ENCODE measurements at regions not wholly inside any gene's neighbourhood (a gene's known extent, or its start where the extent isn't known, plus 50 kb on each side); places are given as distances from the start of the nearest gene placed in this dataset.

DNA sequence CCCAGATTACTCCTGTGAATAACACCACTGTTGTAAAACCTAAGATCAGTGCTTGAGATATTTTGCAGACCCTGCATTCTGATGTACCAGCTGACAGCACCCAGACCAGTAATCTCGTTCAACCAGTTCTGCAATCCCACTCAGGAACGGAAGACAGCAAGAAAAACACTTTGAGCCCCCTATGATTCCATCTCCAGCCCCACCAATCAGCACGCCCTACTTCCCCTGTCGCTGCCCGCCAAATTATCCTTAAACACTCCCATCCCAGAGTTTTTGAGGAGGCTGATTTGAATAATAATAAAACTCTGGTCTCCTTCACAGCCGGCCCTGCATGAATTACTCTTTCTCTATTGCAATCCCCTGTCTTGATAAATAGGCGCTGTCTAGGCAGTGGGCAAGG lies 173.9 kb upstream of the CDH2 start:
- Mint-ChIP-seq H3K4me3 (no peak overlapping the region), H3K27me3 (no peaks in the 10 kb centered on the region), H3K9me3 (peaks cover 10% of the 10 kb centered on the region), H3K4me1 (no peaks in the 10 kb centered on the region), H3K36me3 (ENCODE audit: low read depth) (no peaks in the 10 kb centered on the region), H3K27ac (no peak overlapping the region)
- ChIA-PET POLR2A (no interaction called here), CTCF (no interaction called here)
- DNase-seq = no peak

GRCh38 chr18:28342231-28342630 lies 165.3 kb upstream of the CDH2 start:
- DNase-seq = no peak
- CTCF ChIA-PET = no interaction called here
- H3K4me3 Mint-ChIP-seq = no peak overlapping the region
- POLR2A ChIA-PET = no interaction called here
- H3K4me1 Mint-ChIP-seq = no peaks in the 10 kb centered on the region
- no peak overlapping the region for H3K27ac Mint-ChIP-seq
- H3K9me3 Mint-ChIP-seq = peaks cover 22% of the 10 kb centered on the region
- H3K27me3 Mint-ChIP-seq = no peaks in the 10 kb centered on the region
- H3K36me3 Mint-ChIP-seq (ENCODE audit: low read depth) = no peaks in the 10 kb centered on the region

GRCh38 chr18:28338316-28338715 lies 161.4 kb upstream of the CDH2 start:
- POLR2A ChIA-PET = no interaction called here
- no peaks in the 10 kb centered on the region for H3K4me1 Mint-ChIP-seq
- no peak overlapping the region for H3K27ac Mint-ChIP-seq
- peaks cover 22% of the 10 kb centered on the region for H3K9me3 Mint-ChIP-seq
- CTCF ChIA-PET = no interaction called here
- H3K36me3 Mint-ChIP-seq (ENCODE audit: low read depth) = no peaks in the 10 kb centered on the region
- H3K27me3 Mint-ChIP-seq = no peaks in the 10 kb centered on the region
- H3K4me3 Mint-ChIP-seq = no peak overlapping the region
- DNase-seq = no peak

GRCh38 chr18:28334516-28334915 lies 157.6 kb upstream of the CDH2 start:
- H3K36me3 Mint-ChIP-seq (ENCODE audit: low read depth) = no peaks in the 10 kb centered on the region
- peaks cover 29% of the 10 kb centered on the region for H3K9me3 Mint-ChIP-seq
- POLR2A ChIA-PET = no interaction called here
- H3K4me1 Mint-ChIP-seq = no peaks in the 10 kb centered on the region
- H3K27me3 Mint-ChIP-seq = no peaks in the 10 kb centered on the region
- no peak for DNase-seq
- CTCF ChIA-PET = no interaction called here
- H3K4me3 Mint-ChIP-seq = no peak overlapping the region
- no peak overlapping the region for H3K27ac Mint-ChIP-seq

- no peak for DNase-seq
- Mint-ChIP-seq H3K4me1 (no peaks in the 10 kb centered on the region), H3K9me3 (peaks cover 15% of the 10 kb centered on the region), H3K4me3 (no peak overlapping the region), H3K36me3 (ENCODE audit: low read depth) (no peaks in the 10 kb centered on the region), H3K27ac (no peak overlapping the region), H3K27me3 (no peaks in the 10 kb centered on the region)
- ChIA-PET CTCF (no interaction called here), POLR2A (no interaction called here)
Observed at GRCh38 chr18:28332071-28332470, 155.1 kb upstream of the CDH2 start.

GRCh38 chr18:28331551-28331950 lies 154.6 kb upstream of the CDH2 start:
- no peak overlapping the region for H3K4me3 Mint-ChIP-seq
- H3K4me1 Mint-ChIP-seq = no peaks in the 10 kb centered on the region
- H3K27me3 Mint-ChIP-seq = no peaks in the 10 kb centered on the region
- no peaks in the 10 kb centered on the region for H3K36me3 Mint-ChIP-seq (ENCODE audit: low read depth)
- ChIA-PET POLR2A (no interaction called here), CTCF (no interaction called here)
- H3K9me3 Mint-ChIP-seq = peaks cover 14% of the 10 kb centered on the region
- DNase-seq = no peak
- H3K27ac Mint-ChIP-seq = no peak overlapping the region

DNA sequence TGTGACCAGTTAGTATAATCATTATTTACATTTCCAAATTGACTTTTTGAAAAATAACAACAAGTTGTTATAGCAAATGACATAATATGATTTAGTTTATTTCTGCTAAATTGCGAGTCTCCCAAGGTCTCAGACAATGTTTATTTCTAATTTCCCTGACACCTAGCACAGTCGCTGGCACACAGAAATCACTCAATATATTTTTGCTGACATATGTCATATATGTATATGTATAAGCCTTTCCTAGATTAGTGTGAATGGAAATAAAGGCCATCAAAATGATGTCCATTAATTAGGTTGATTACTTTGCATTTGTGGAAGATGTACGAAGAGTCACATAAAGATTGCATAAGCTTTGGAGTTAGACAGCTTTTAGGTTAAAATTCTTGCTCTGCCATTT lies 136.7 kb upstream of the CDH2 start:
- Mint-ChIP-seq H3K4me1 (no peaks in the 10 kb centered on the region), H3K9me3 (peaks cover 19% of the 10 kb centered on the region), H3K36me3 (ENCODE audit: low read depth) (no peaks in the 10 kb centered on the region), H3K27me3 (no peaks in the 10 kb centered on the region), H3K4me3 (no peak overlapping the region), H3K27ac (no peak overlapping the region)
- CTCF ChIA-PET = no interaction called here
- no peak for DNase-seq
- POLR2A ChIA-PET = no interaction called here

DNA sequence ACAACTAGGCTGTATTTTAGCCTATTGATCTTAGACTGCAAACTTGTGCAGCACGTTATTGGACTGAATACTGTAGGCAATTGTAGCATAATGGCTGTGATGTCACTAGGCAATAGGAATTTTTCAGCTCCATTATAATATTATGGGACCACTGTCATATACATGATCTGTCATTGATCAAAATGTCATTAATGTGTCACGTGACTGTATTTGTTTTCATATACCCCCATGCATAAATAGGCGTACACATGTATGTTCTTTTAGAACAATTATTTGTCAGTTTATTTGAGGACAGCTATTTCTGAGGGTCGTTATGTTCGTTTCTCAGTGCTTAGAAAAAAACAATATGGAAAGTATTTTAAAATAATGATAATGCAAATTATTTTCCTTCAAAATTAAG lies 111.9 kb upstream of the CDH2 start:
- no peak overlapping the region for H3K4me3 Mint-ChIP-seq
- no peaks in the 10 kb centered on the region for H3K4me1 Mint-ChIP-seq
- POLR2A ChIA-PET = no interaction called here
- CTCF ChIA-PET = no interaction called here
- H3K27ac Mint-ChIP-seq = no peak overlapping the region
- peaks cover 14% of the 10 kb centered on the region for H3K9me3 Mint-ChIP-seq
- H3K36me3 Mint-ChIP-seq (ENCODE audit: low read depth) = no peaks in the 10 kb centered on the region
- H3K27me3 Mint-ChIP-seq = no peaks in the 10 kb centered on the region
- DNase-seq = no peak

DNA sequence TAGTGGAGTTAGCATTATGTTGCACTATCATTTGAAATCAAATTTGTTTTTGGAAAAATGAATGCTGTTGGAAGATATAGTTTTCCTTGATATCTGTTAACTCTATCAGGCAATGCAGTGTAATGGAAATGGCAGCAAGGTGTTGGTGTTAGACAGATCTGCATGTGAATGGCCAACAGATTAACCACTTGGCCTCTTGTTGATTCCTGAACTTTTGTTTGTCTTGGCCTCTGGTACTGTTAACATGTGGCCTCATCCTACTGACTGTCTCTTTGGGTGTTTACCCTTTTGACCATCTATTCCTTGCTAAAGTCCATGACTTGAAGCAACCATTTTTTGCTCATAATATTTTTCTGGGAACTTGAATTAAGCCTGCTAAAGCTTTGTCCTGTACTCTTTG lies 110.2 kb upstream of the CDH2 start:
- Mint-ChIP-seq H3K4me3 (no peak overlapping the region), H3K4me1 (no peaks in the 10 kb centered on the region), H3K9me3 (peaks cover 14% of the 10 kb centered on the region), H3K27me3 (no peaks in the 10 kb centered on the region), H3K27ac (no peak overlapping the region), H3K36me3 (ENCODE audit: low read depth) (no peaks in the 10 kb centered on the region)
- ChIA-PET POLR2A (no interaction called here), CTCF (no interaction called here)
- DNase-seq = no peak

DNA sequence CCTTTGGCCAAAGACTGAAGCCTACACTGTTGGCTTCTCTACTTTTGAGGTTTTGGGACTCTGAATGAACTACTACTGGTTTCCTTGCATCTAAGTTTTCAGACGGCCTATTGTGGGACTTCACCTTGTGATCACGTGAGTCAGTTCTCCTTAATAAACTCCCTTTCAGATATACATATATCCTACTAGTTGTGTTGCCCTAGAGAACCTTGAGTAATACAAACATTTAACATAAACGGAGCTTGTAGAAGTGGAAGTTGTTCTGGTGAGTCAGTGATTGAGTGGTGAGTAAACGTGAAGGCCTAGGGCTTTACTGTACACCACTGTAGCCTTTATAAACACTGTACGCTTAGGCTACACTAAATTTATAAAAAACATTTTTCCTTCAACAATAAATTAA lies 107.2 kb upstream of the CDH2 start:
- ChIA-PET CTCF (no interaction called here), POLR2A (no interaction called here)
- Mint-ChIP-seq H3K36me3 (ENCODE audit: low read depth) (no peaks in the 10 kb centered on the region), H3K9me3 (peaks cover 2% of the 10 kb centered on the region), H3K27me3 (no peaks in the 10 kb centered on the region), H3K4me3 (no peak overlapping the region), H3K4me1 (no peaks in the 10 kb centered on the region), H3K27ac (no peak overlapping the region)
- DNase-seq = no peak

DNA sequence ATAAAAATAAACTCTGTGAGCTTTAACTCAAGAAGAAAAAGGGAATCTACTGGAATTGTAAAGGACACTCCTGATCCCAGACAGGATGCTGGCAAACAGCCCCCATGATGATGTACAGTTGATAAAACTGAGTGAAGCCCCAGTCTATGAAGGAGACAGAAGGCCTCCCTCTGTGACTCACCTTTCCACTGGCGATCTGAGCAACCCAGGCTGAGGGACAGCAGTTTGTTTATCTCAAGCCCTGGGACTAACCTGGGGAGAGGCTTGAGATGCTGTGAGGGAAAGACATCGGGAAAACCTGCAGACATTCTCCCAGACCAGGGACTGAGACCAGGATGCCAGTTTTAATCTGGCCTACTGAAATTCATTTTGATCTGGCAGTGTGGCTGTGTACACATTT lies 104.5 kb upstream of the CDH2 start:
- no peak overlapping the region for H3K4me3 Mint-ChIP-seq
- no peak for DNase-seq
- ChIA-PET CTCF (no interaction called here), POLR2A (no interaction called here)
- no peaks in the 10 kb centered on the region for H3K4me1 Mint-ChIP-seq
- peaks cover 2% of the 10 kb centered on the region for H3K9me3 Mint-ChIP-seq
- H3K36me3 Mint-ChIP-seq (ENCODE audit: low read depth) = no peaks in the 10 kb centered on the region
- H3K27ac Mint-ChIP-seq = no peak overlapping the region
- no peaks in the 10 kb centered on the region for H3K27me3 Mint-ChIP-seq

- H3K36me3 Mint-ChIP-seq (ENCODE audit: low read depth) = no peaks in the 10 kb centered on the region
- H3K4me1 Mint-ChIP-seq = no peaks in the 10 kb centered on the region
- H3K27me3 Mint-ChIP-seq = no peaks in the 10 kb centered on the region
- POLR2A ChIA-PET = no interaction called here
- H3K9me3 Mint-ChIP-seq = peaks cover 13% of the 10 kb centered on the region
- H3K27ac Mint-ChIP-seq = no peak overlapping the region
- CTCF ChIA-PET = no interaction called here
- H3K4me3 Mint-ChIP-seq = no peak overlapping the region
- DNase-seq = no peak
Observed at GRCh38 chr18:28269750-28270149, 92.8 kb upstream of the CDH2 start.

DNA sequence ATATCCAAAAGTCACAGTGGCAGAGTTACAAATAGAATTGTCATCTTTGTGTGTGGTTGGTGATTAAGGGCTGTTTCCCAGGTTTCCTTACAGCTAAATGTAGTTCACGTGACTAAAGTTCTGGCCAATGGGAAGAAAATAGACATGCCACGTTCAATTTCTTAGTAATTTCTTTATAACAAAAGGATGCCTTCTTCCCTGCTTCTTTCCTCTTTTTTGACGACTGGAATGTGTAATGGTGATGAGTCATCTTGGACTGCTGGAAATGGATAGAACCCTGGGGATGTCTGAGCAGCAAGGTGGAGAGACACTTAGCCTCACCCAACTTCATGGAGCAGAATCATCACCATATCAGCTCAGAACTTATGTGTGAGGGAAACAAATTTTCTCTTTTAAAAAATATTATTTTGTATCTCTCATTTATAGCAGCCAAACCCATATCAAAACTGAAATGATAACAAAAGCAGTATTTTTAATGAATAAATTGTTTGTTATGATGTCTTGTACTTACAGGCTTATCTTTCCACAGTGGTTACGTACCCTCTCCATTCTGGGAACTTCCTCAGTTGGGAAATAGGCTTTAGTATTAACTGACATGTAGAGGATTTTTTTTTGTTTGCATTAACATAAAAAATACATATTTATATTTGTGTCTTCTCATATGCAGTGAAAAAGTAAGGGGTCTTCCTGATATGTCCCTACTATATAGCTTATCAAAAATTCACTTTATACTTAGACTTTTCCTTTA lies 91.1 kb upstream of the CDH2 start:
- peaks cover 18% of the 10 kb centered on the region for H3K9me3 Mint-ChIP-seq

DNA sequence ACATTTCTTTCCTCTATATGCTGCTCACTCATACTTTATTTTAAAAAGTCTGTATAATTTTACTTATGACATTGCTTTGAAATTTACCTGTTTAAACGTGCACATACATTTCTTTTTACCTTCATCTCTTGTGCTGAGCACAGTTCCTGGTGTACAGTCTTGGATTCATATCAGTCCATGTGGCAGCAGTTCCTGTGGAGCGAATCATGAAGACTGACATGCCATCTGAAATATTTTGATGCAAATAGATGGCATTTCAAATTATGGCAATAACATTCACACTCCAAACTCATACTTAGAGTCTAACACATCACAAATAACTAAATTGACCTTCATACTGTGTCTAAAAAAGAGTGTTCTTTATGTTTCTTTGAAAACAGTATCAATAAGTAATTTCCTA lies 90.3 kb upstream of the CDH2 start:
- POLR2A ChIA-PET = no interaction called here
- H3K36me3 Mint-ChIP-seq (ENCODE audit: low read depth) = no peaks in the 10 kb centered on the region
- DNase-seq = no peak
- no peaks in the 10 kb centered on the region for H3K4me1 Mint-ChIP-seq
- H3K27me3 Mint-ChIP-seq = no peaks in the 10 kb centered on the region
- no peak overlapping the region for H3K4me3 Mint-ChIP-seq
- H3K27ac Mint-ChIP-seq = no peak overlapping the region
- CTCF ChIA-PET = no interaction called here
- peaks cover 16% of the 10 kb centered on the region for H3K9me3 Mint-ChIP-seq

More for the DNA sequence above, 91.1 kb upstream of the CDH2 start:
- ChIA-PET POLR2A (no interaction called here), CTCF (no interaction called here)
- Mint-ChIP-seq H3K4me1 (no peaks in the 10 kb centered on the region), H3K4me3 (no peak overlapping the region), H3K27me3 (no peaks in the 10 kb centered on the region), H3K27ac (no peak overlapping the region), H3K36me3 (ENCODE audit: low read depth) (no peaks in the 10 kb centered on the region)
- no peak for DNase-seq

DNA sequence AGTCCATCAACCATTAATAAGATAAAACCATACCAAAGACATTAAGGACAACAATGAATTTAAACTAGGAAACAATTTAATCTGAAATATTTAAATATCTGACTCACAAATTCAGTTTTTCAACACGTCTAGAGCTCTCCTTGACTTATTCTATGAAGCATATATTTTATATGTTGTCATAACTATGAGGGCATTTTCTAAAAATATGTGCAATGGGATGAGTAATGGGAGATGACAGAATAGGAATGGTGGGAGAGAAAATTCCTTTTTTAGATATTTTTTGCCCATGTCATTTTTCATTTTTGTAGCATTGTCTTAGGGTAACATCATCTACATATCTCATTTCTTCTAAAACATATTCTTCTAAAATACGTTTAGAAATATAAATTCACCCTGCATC lies 79.2 kb upstream of the CDH2 start:
- no peaks in the 10 kb centered on the region for H3K36me3 Mint-ChIP-seq (ENCODE audit: low read depth)
- H3K4me1 Mint-ChIP-seq = no peaks in the 10 kb centered on the region
- H3K9me3 Mint-ChIP-seq = peaks cover 3% of the 10 kb centered on the region
- no peaks in the 10 kb centered on the region for H3K27me3 Mint-ChIP-seq
- ChIA-PET POLR2A (no interaction called here), CTCF (no interaction called here)
- H3K27ac Mint-ChIP-seq = no peak overlapping the region
- no peak for DNase-seq
- no peak overlapping the region for H3K4me3 Mint-ChIP-seq
